DOHH2 (cell line): ENCODE measurements at regions not wholly inside any gene's neighbourhood (a gene's known extent, or its start where the extent isn't known, plus 50 kb on each side); places are given as distances from the start of the nearest gene placed in this dataset.

Experiments
- H3F3A ChIP-seq: fragments of 200-600 bp; sonication (generic), shearing (Covaris generic); 2 replicates; pipeline ENCODE4 v1.6.0; 2016; ENCODE audit warnings: antibody characterized with exemption, mild to moderate bottlenecking; ENCODE audit not compliant: control insufficient read depth, insufficient read depth
- H3K27ac ChIP-seq: fragments of 200-600 bp; sonication (generic); 2 replicates; pipeline ENCODE4 v1.5.1; 2014; ENCODE audit warnings: low read depth, mild to moderate bottlenecking, low read length, moderate library complexity
- H3K27me3 ChIP-seq: fragments of 200-600 bp; sonication (generic); 2 replicates; pipeline ENCODE4 v1.6.1; 2014; ENCODE audit warnings: mild to moderate bottlenecking, low read length, mixed read lengths; ENCODE audit not compliant: control insufficient read depth
- H3K36me3 ChIP-seq: fragments of 200-600 bp; sonication (generic); 2 replicates; pipeline ENCODE4 v1.6.1; 2014; ENCODE audit warnings: mild to moderate bottlenecking, low read length, moderate library complexity, mixed read lengths; ENCODE audit not compliant: control insufficient read depth
- H3K4me1 ChIP-seq: fragments of 200-600 bp; sonication (generic); 2 replicates; pipeline ENCODE4 v1.6.1; 2014; ENCODE audit warnings: mild to moderate bottlenecking, low read length, mixed read lengths; ENCODE audit not compliant: control insufficient read depth
- H3K4me2 ChIP-seq: fragments of 200-600 bp; sonication (generic); 2 replicates; pipeline ENCODE4 v1.6.0; 2014; ENCODE audit warnings: mild to moderate bottlenecking, low read length, moderate library complexity
- H3K4me3 ChIP-seq: fragments of 200-600 bp; sonication (generic); 2 replicates; pipeline ENCODE4 v1.5.1; 2014; ENCODE audit warnings: mild to moderate bottlenecking, low read length, mixed read lengths
- H3K79me2 ChIP-seq: fragments of 200-600 bp; sonication (generic); 2 replicates; pipeline ENCODE4 v1.6.1; 2014; ENCODE audit warnings: mild to moderate bottlenecking, low read length, mixed read lengths; ENCODE audit not compliant: control insufficient read depth
- H3K9me2 ChIP-seq: fragments of 200-600 bp; sonication (generic); replicated peaks from 2 replicates; pipeline ENCODE4 v1.6.1; 2014; ENCODE audit warnings: mild to moderate bottlenecking, low read length, mixed read lengths; ENCODE audit not compliant: control insufficient read depth
- H3K9me3 ChIP-seq: fragments of 200-600 bp; sonication (generic); 2 replicates; pipeline ENCODE4 v1.6.1; 2014; ENCODE audit warnings: antibody characterized with exemption, low read length, mixed read lengths; ENCODE audit not compliant: control insufficient read depth, insufficient read depth
- H4K20me1 ChIP-seq: fragments of 200-600 bp; sonication (generic); 2 replicates; pipeline ENCODE4 v1.6.0; 2014; ENCODE audit warnings: low read depth, mild to moderate bottlenecking, antibody characterized with exemption, low read length, moderate library complexity; ENCODE audit not compliant: control insufficient read depth, insufficient read depth
- EZH2phosphoT487 ChIP-seq: fragments of 200-600 bp; sonication (generic); IDR thresholded peaks from 2 replicates; pipeline ENCODE4 v1.6.1; 2017; ENCODE audit warnings: borderline replicate concordance, mild to moderate bottlenecking, antibody characterized with exemption, low read length, moderate library complexity, mixed read lengths
- TF ChIP-seq, protein P1 (sequence below): fragments of 200-600 bp; sonication (generic); IDR thresholded peaks from one replicate; pipeline ENCODE4 v1.5.1; 2014; ENCODE audit warnings: antibody characterized with exemption, mild to moderate bottlenecking, low read depth, low read length; ENCODE audit not compliant: poor library complexity, severe bottlenecking

DNA sequence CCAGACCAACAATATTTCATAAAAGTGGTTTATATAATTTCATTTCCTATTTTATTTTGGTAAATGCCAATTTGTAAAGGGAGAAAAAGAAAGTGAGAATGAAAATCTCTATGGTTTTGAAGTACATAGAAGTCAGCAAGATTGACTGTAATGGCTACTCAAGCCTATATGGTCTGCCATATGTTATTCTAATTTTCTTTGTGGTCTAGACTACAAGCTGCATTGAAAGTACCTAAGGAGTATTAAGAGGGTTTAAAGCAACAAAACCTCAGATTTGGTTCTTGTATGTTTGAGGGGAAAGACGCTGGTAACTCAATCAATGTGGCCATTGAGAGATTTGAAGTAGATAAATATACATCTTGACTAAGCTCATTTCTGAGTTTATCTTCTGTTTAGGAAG lies 193.5 kb upstream of the EYA4 start:
- Histone ChIP-seq H3K36me3 (no peaks in the 10 kb centered on the region), H3K79me2 (no peaks in the 10 kb centered on the region)

DNA sequence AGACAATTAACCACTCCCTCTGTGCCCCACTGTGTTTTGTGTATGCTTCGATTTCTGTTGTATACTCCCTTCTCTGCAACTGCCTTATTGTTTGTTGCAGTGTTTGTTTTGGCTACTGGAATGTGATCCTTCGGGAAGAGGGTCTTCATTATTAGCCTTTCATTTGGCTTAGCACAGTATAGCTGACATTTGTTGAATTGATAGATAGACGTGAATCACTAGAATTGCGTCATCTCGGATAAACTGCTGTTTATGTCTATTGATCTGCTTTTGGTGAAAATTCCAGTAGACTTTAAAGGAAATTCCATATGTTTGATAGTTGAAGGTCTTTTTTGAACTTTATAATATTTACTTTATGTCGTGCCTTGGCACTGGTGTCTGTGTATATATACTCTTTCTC lies 189.9 kb upstream of the EYA4 start:
- Histone ChIP-seq H3K27me3 (no peaks in the 10 kb centered on the region), H3K36me3 (no peaks in the 10 kb centered on the region), H3K4me1 (no peaks in the 10 kb centered on the region), H3K79me2 (no peaks in the 10 kb centered on the region), H3F3A (no peaks in the 10 kb centered on the region), H3K4me3 (no peak overlapping the region), H3K4me2 (no peak overlapping the region), H3K9me3 (no peaks in the 10 kb centered on the region), H4K20me1 (no peaks in the 10 kb centered on the region), H3K27ac (no peak overlapping the region), H3K9me2 (no peaks in the 10 kb centered on the region)
- TF ChIP-seq EZH2phosphoT487: no peak
- TF ChIP-seq, protein P1, sequence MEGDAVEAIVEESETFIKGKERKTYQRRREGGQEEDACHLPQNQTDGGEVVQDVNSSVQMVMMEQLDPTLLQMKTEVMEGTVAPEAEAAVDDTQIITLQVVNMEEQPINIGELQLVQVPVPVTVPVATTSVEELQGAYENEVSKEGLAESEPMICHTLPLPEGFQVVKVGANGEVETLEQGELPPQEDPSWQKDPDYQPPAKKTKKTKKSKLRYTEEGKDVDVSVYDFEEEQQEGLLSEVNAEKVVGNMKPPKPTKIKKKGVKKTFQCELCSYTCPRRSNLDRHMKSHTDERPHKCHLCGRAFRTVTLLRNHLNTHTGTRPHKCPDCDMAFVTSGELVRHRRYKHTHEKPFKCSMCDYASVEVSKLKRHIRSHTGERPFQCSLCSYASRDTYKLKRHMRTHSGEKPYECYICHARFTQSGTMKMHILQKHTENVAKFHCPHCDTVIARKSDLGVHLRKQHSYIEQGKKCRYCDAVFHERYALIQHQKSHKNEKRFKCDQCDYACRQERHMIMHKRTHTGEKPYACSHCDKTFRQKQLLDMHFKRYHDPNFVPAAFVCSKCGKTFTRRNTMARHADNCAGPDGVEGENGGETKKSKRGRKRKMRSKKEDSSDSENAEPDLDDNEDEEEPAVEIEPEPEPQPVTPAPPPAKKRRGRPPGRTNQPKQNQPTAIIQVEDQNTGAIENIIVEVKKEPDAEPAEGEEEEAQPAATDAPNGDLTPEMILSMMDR: no peak

More for the DNA sequence above, 193.5 kb upstream of the EYA4 start:
- Histone ChIP-seq H3K9me3 (no peaks in the 10 kb centered on the region), H3F3A (no peaks in the 10 kb centered on the region), H3K27me3 (no peaks in the 10 kb centered on the region), H3K4me2 (no peak overlapping the region), H3K4me3 (no peak overlapping the region), H4K20me1 (no peaks in the 10 kb centered on the region), H3K4me1 (no peaks in the 10 kb centered on the region), H3K27ac (no peak overlapping the region), H3K9me2 (no peaks in the 10 kb centered on the region)
- TF ChIP-seq, protein P1: no peak
- no peak for TF ChIP-seq EZH2phosphoT487

DNA sequence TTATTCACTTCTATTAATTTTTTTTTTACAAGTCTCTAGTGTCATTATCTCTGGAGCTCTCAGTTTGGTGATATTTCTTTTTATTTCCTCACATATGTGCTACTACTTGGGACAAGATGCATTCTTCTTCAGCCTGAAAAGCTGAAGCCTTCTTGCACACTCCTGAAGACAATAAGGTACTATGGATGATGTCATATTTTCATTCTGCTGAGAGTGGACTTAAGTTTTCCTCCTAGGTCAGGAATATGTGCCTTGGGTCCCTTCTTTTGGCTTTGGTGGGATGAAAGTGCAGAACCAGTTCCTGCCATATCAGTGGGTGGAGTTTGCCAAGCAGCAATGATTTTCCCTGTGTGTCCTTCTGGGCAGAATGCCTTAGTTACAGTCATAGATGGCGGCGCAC lies 188.7 kb upstream of the EYA4 start:
- Histone ChIP-seq H3K79me2 (no peaks in the 10 kb centered on the region), H3K4me2 (no peak overlapping the region), H3K9me3 (no peaks in the 10 kb centered on the region), H3K4me3 (no peak overlapping the region), H3K27ac (no peak overlapping the region), H3K4me1 (no peaks in the 10 kb centered on the region), H3K9me2 (no peaks in the 10 kb centered on the region), H4K20me1 (no peaks in the 10 kb centered on the region), H3F3A (no peaks in the 10 kb centered on the region), H3K36me3 (no peaks in the 10 kb centered on the region), H3K27me3 (no peaks in the 10 kb centered on the region)
- no peak for TF ChIP-seq EZH2phosphoT487
- TF ChIP-seq, protein P1: no peak
